Activated naive CD8-positive, alpha-beta T cell treated with anti-CD3 and anti-CD28 coated beads, Interleukin-2, amount 10 ng/mL, durations not matched to agents 7 days and 5 days (primary cell): ENCODE measurements at regions not wholly inside any gene's neighbourhood (a gene's known extent, or its start where the extent isn't known, plus 50 kb on each side); places are given as distances from the start of the nearest gene placed in this dataset.
"Not testable (repeated sequence)": the region's sequence is repeated elsewhere in the genome, so short reads cannot be mapped to it uniquely, and the experiment has no call there.

Experiments
- ATAC-seq: fragments of 150-1000 bp; cut with Tn5 transposase; one replicate; pipeline ENCODE4 v1.10.0; 2021; ENCODE audit warnings: low read depth, moderate library complexity
- POLR2A ChIA-PET: fragments of 350-600 bp; sonication (Branson Sonifier 250); formaldehyde crosslinking; loops from one replicate; lab custom pipeline; 2021; ENCODE audit warnings: antibody characterized with exemption; lab: Charles Lee
- DNase-seq: peaks from one replicate; pipeline ENCODE4 v3.0.0; 2021
- H3K27ac Mint-ChIP-seq: one replicate; pipeline ENCODE4 v1.8.0; 2022; ENCODE audit warnings: mild to moderate bottlenecking, mixed read lengths
- H3K27me3 Mint-ChIP-seq: one replicate; pipeline ENCODE4 v1.8.0; 2022; ENCODE audit warnings: mild to moderate bottlenecking, moderate library complexity, mixed read lengths
- H3K36me3 Mint-ChIP-seq: one replicate; pipeline ENCODE4 v1.8.0; 2021; ENCODE audit warnings: mild to moderate bottlenecking, mixed read lengths
- H3K4me1 Mint-ChIP-seq: one replicate; pipeline ENCODE4 v1.8.0; 2021; ENCODE audit warnings: mixed read lengths
- H3K4me3 Mint-ChIP-seq: one replicate; pipeline ENCODE4 v1.8.0; 2022; ENCODE audit warnings: mild to moderate bottlenecking, moderate library complexity, mixed read lengths
- H3K9me3 Mint-ChIP-seq: one replicate; pipeline ENCODE4 v1.8.0; 2021; ENCODE audit warnings: mixed read lengths

DNA sequence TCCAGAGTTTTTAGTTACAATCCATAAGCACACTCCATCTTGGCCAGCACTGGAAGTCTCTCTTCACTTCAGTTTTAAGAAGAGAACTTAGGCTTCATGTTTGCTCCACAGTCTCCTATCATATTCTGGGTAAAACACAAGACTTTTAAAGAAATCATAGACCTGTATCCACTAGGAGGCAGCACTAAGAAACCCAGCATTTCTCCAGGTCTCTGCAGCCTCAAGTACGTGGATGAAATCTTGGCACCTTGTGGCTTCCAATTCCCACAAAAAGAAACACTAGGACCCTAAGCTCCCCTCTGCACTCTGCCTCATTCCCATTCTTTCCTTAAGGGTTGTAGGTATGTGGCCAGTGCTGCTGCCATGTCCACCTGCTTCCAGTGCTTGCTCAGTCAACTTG lies 367.3 kb upstream of the CASK start:
- no peak overlapping the region for H3K4me3 Mint-ChIP-seq
- ATAC-seq (no peak), DNase-seq (no peak)
- POLR2A ChIA-PET, result no interaction called here
- peaks cover 5% of the 10 kb centered on the region for H3K36me3 Mint-ChIP-seq
- H3K27ac Mint-ChIP-seq, result no peak overlapping the region
- H3K27me3 Mint-ChIP-seq, result no peaks in the 10 kb centered on the region
- H3K9me3 Mint-ChIP-seq, result peaks cover 4% of the 10 kb centered on the region
- no peaks in the 10 kb centered on the region for H3K4me1 Mint-ChIP-seq

DNA sequence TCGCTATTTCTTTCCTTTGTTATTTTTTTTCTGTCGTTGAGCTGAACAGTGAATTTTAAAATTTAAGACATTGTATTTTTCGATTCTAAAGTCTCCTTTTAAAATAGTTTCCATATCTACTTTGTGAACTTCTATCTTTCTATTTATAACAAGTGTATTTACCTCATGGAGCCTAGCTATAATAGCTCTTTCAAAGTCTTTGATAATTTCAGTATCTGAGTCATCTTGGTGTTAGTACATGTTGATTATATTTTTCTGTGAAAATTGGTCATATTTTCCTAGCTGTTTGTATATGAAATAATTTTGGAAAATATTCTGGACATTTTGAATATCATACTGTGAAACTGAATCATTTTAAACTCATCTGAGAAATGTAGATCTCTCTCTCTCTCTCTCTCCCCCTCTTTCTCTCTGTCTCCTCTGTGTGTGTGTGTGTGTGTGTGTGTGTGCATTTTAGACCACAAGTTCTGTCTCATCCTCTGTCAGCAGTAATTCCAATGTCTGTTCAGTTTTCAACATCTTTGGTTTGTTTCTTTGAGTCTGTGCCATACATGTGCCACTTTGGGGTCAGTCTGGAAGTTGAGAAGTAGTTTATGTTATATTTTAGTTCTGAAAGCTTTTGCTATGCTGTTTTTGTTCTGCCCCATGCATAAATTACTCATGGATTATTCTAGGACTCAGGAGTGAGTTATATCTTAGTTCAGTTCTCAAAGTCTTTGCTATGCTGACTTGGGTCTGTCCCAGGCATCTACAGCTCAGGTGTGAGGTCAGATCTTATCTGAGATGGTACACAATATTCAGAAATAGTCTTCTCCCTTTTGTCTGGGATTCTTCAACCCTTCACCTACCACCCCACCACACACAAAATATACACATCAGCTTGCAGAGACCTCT lies 366.4 kb upstream of the CASK start:
- DNase-seq (no peak), ATAC-seq (no peak)
- Mint-ChIP-seq H3K36me3 (peaks cover 5% of the 10 kb centered on the region), H3K4me3 (no peak overlapping the region), H3K27ac (no peak overlapping the region), H3K27me3 (no peaks in the 10 kb centered on the region), H3K4me1 (no peaks in the 10 kb centered on the region), H3K9me3 (peaks cover 4% of the 10 kb centered on the region)
- POLR2A ChIA-PET, result no interaction called here

GRCh38 chrX:42285681-42286080 lies 362.3 kb upstream of the CASK start:
- H3K4me3 Mint-ChIP-seq, H3K27me3 Mint-ChIP-seq, POLR2A ChIA-PET, H3K27ac Mint-ChIP-seq, H3K9me3 Mint-ChIP-seq, H3K36me3 Mint-ChIP-seq, ATAC-seq, H3K4me1 Mint-ChIP-seq, DNase-seq: not testable (repeated sequence)

DNA sequence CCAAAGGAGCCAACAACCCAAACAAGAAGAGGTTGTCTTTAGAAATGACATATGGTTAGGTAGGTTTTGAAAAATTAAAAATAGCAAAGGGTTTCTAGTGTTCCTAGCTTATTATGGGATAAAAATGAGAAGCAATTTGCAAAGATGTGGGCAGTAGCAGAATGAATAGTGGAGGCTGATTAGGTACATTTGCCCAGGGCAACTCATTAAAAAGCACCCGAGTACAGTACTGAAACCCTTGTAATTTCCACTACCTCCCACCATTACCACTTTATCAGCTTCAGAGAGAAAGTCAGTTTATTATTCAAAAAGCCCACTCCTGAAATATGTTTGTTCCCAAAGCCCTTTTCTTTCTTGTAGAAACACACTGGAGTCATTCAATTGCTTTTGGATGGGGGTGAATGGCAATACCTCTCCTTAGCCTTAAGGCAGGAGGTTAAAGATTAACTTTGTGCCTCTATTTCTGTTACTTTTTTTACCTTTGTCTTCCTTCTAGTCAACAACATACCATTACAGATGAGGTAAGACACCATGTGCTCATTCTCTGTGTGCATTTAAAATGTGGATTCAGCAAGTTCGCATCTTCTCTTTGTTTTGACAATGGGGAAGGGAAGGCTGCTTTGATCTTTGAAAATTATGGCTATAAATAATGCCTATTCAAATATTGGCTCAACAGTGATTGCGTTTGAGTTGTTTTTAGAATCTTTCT lies 353.8 kb upstream of the CASK start:
- no peak for DNase-seq
- no peak overlapping the region for H3K4me3 Mint-ChIP-seq
- no peaks in the 10 kb centered on the region for H3K27me3 Mint-ChIP-seq
- ATAC-seq, result no peak
- H3K36me3 Mint-ChIP-seq, result no peaks in the 10 kb centered on the region
- POLR2A ChIA-PET, result no interaction called here
- no peak overlapping the region for H3K27ac Mint-ChIP-seq
- H3K4me1 Mint-ChIP-seq, result no peaks in the 10 kb centered on the region
- no peaks in the 10 kb centered on the region for H3K9me3 Mint-ChIP-seq

- Mint-ChIP-seq H3K36me3 (no peaks in the 10 kb centered on the region), H3K9me3 (peaks cover 2% of the 10 kb centered on the region), H3K4me3 (no peak overlapping the region), H3K27ac (no peak overlapping the region), H3K4me1 (no peaks in the 10 kb centered on the region), H3K27me3 (no peaks in the 10 kb centered on the region)
- ATAC-seq, result no peak
- POLR2A ChIA-PET, result no interaction called here
- DNase-seq, result no peak
These were observed 350.8 kb upstream of the CASK start for GRCh38 chrX:42274151-42274550.

DNA sequence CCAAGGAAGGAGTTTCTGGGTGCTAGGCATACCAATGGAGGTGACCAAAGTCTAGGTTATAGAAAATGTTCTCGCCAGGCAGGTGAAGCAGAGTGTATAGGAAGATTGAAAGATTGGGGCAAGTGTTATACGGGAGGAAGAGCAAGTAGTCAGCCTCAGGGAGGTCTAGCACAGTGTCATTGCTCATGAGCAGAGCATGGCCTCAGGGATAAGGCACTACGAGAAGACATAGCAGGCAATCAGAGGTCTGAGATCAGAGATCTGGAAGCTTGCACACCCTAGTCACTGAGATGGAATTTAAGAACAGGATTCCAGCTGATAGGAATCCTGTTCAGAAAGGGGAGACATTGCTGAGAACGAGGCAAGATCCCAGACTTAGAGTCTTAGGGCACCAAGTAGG lies 350.0 kb upstream of the CASK start:
- H3K27ac Mint-ChIP-seq, result no peak overlapping the region
- POLR2A ChIA-PET, result no interaction called here
- no peak for ATAC-seq
- no peak for DNase-seq
- H3K27me3 Mint-ChIP-seq, result no peaks in the 10 kb centered on the region
- peaks cover 2% of the 10 kb centered on the region for H3K9me3 Mint-ChIP-seq
- no peaks in the 10 kb centered on the region for H3K36me3 Mint-ChIP-seq
- no peak overlapping the region for H3K4me3 Mint-ChIP-seq
- no peaks in the 10 kb centered on the region for H3K4me1 Mint-ChIP-seq

GRCh38 chrX:42269186-42269585 lies 345.8 kb upstream of the CASK start:
- no peak overlapping the region for H3K27ac Mint-ChIP-seq
- H3K9me3 Mint-ChIP-seq, result peaks cover 4% of the 10 kb centered on the region
- ATAC-seq (no peak), DNase-seq (no peak)
- H3K36me3 Mint-ChIP-seq, result no peaks in the 10 kb centered on the region
- no peaks in the 10 kb centered on the region for H3K27me3 Mint-ChIP-seq
- H3K4me1 Mint-ChIP-seq, result no peaks in the 10 kb centered on the region
- H3K4me3 Mint-ChIP-seq, result no peak overlapping the region
- POLR2A ChIA-PET, result no interaction called here

GRCh38 chrX:42260854-42261253 lies 337.5 kb upstream of the CASK start:
- H3K27ac Mint-ChIP-seq, result no peak overlapping the region
- no peaks in the 10 kb centered on the region for H3K4me1 Mint-ChIP-seq
- ATAC-seq (no peak), DNase-seq (no peak)
- peaks cover 9% of the 10 kb centered on the region for H3K9me3 Mint-ChIP-seq
- no peak overlapping the region for H3K4me3 Mint-ChIP-seq
- peaks cover 4% of the 10 kb centered on the region for H3K36me3 Mint-ChIP-seq
- no peaks in the 10 kb centered on the region for H3K27me3 Mint-ChIP-seq
- POLR2A ChIA-PET, result no interaction called here

GRCh38 chrX:42248226-42248625 lies 324.9 kb upstream of the CASK start:
- H3K36me3 Mint-ChIP-seq, result peaks cover 1% of the 10 kb centered on the region
- DNase-seq, result no peak
- peaks cover 5% of the 10 kb centered on the region for H3K9me3 Mint-ChIP-seq
- H3K27ac Mint-ChIP-seq, result no peak overlapping the region
- ATAC-seq, result no peak
- POLR2A ChIA-PET, result no interaction called here
- H3K27me3 Mint-ChIP-seq, result no peaks in the 10 kb centered on the region
- no peak overlapping the region for H3K4me3 Mint-ChIP-seq
- no peaks in the 10 kb centered on the region for H3K4me1 Mint-ChIP-seq

GRCh38 chrX:42247241-42247640 lies 323.9 kb upstream of the CASK start:
- Mint-ChIP-seq H3K9me3 (peaks cover 5% of the 10 kb centered on the region), H3K4me1 (no peaks in the 10 kb centered on the region), H3K36me3 (peaks cover 1% of the 10 kb centered on the region), H3K27me3 (no peaks in the 10 kb centered on the region), H3K27ac (no peak overlapping the region), H3K4me3 (no peak overlapping the region)
- ATAC-seq (no peak), DNase-seq (no peak)
- POLR2A ChIA-PET, result no interaction called here

- Mint-ChIP-seq H3K9me3 (peaks cover 5% of the 10 kb centered on the region), H3K36me3 (peaks cover 1% of the 10 kb centered on the region), H3K4me1 (no peaks in the 10 kb centered on the region), H3K27ac (no peak overlapping the region), H3K27me3 (no peaks in the 10 kb centered on the region), H3K4me3 (no peak overlapping the region)
- no peak for DNase-seq
- ATAC-seq, result no peak
- POLR2A ChIA-PET, result no interaction called here
These were observed 323.5 kb upstream of the CASK start for GRCh38 chrX:42246814-42247213.

- Mint-ChIP-seq H3K36me3 (peaks cover 1% of the 10 kb centered on the region), H3K4me1 (peaks cover 5% of the 10 kb centered on the region), H3K9me3 (peaks cover 3% of the 10 kb centered on the region), H3K27ac (no peak overlapping the region), H3K4me3 (no peak overlapping the region), H3K27me3 (no peaks in the 10 kb centered on the region)
- DNase-seq (no peak), ATAC-seq (no peak)
- POLR2A ChIA-PET, result no interaction called here
These were observed 318.6 kb upstream of the CASK start for GRCh38 chrX:42242004-42242403.

DNA sequence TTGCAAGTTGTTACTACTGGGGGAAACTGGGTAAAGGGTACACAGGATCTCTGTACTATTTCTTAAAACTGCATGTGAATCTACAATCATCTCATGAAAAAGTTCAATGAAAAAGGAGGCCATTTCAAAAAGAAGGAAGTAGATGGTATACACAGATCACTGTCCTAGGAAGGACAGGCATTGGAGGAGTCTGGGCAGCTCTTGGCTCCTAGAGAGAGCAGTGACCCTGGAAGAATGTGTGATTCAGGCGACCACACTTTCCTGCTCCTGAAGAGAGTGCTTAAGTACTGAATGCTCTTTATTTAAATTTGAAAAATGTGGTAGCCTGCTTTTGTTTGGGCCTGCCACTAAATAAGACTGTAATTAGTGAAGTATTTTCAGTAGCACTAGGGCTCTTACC lies 318.1 kb upstream of the CASK start:
- POLR2A ChIA-PET, result no interaction called here

GRCh38 chrX:42237956-42238355 lies 314.6 kb upstream of the CASK start:
- Mint-ChIP-seq H3K9me3 (peaks cover 5% of the 10 kb centered on the region), H3K27me3 (no peaks in the 10 kb centered on the region), H3K36me3 (peaks cover 4% of the 10 kb centered on the region), H3K4me1 (peaks cover 5% of the 10 kb centered on the region), H3K27ac (no peak overlapping the region), H3K4me3 (no peak overlapping the region)
- DNase-seq, result no peak
- POLR2A ChIA-PET, result no interaction called here
- ATAC-seq, result no peak

More for the DNA sequence above, 318.1 kb upstream of the CASK start:
- ATAC-seq (no peak), DNase-seq (no peak)
- H3K27ac Mint-ChIP-seq, result no peak overlapping the region
- peaks cover 5% of the 10 kb centered on the region for H3K4me1 Mint-ChIP-seq
- H3K36me3 Mint-ChIP-seq, result peaks cover 1% of the 10 kb centered on the region
- peaks cover 3% of the 10 kb centered on the region for H3K9me3 Mint-ChIP-seq
- no peak overlapping the region for H3K4me3 Mint-ChIP-seq
- H3K27me3 Mint-ChIP-seq, result no peaks in the 10 kb centered on the region
